Left ventricle myocardium superior (tissue), 1 donor: ENCODE measurements at regions not wholly inside any gene's neighbourhood (a gene's known extent, or its start where the extent isn't known, plus 50 kb on each side); places are given as distances from the start of the nearest gene placed in this dataset.
A peak's percentile ranks its signal among the peaks of the same experiment; 100 is the strongest.

Experiments used
- ATAC-seq: fragments of 200-7000 bp; cut with Tn5 transposase; one replicate; pipeline ENCODE4 v1.9.1; 2020; ENCODE audit warnings: mild to moderate bottlenecking, moderate library complexity
- DNase-seq: peaks from one replicate; pipeline ENCODE4 v3.0.0-alpha.2; 2020
- intact Hi-C: fragments of 100-400 bp; cut with micrococcal nuclease; formaldehyde crosslinking; loops from one replicate; pipeline ENCODE4 v1.11.0; 2022
- donor health status: DM: no; HTN: yes; CAD: no; lungs with severe emphysema.

- intact Hi-C loops = no loop called here
- ATAC-seq (no peak), DNase-seq (no peak)
Observed at GRCh38 chr4:3706111-3706511, 60.1 kb upstream of the ADRA2C start.

GRCh38 chr4:3705236-3705987 lies 60.8 kb upstream of the ADRA2C start:
- ATAC-seq (no peak), DNase-seq (no peak)
- intact Hi-C loops = no loop called here

- DNase-seq (no peak), ATAC-seq (no peak)
- intact Hi-C loops = no loop called here
Observed at GRCh38 chr4:3704669-3705068, 61.5 kb upstream of the ADRA2C start.

- DNase-seq = no peak
Observed at GRCh38 chr4:3703677-3704521, 62.3 kb upstream of the ADRA2C start.

GRCh38 chr4:3703343-3703676 lies 62.9 kb upstream of the ADRA2C start:
- intact Hi-C loops = no loop called here
- no peak for ATAC-seq
- DNase-seq = no peak

More at GRCh38 chr4:3703677-3704521, 62.3 kb upstream of the ADRA2C start:
- ATAC-seq = no peak
- intact Hi-C loops = no loop called here

GRCh38 chr4:3702561-3703221 lies 63.5 kb upstream of the ADRA2C start:
- intact Hi-C loops = no loop called here
- ATAC-seq (no peak), DNase-seq (peak; percentile 18)

GRCh38 chr4:3701736-3702560 lies 64.2 kb upstream of the ADRA2C start:
- DNase-seq = no peak
- intact Hi-C loops = no loop called here

GRCh38 chr4:3701271-3701734 lies 64.9 kb upstream of the ADRA2C start:
- intact Hi-C loops = no loop called here
- ATAC-seq = no peak
- DNase-seq = peak; percentile 18

More at GRCh38 chr4:3701736-3702560, 64.2 kb upstream of the ADRA2C start:
- no peak for ATAC-seq

- intact Hi-C loops = no loop called here
- DNase-seq (peak; percentile 11), ATAC-seq (no peak)
Observed at GRCh38 chr4:3700736-3701135, 65.4 kb upstream of the ADRA2C start.

- intact Hi-C loops = no loop called here
- DNase-seq (no peak), ATAC-seq (no peak)
Observed at GRCh38 chr4:3700223-3700622, 66.0 kb upstream of the ADRA2C start.

- intact Hi-C loops = no loop called here
- ATAC-seq (no peak), DNase-seq (no peak)
Observed at GRCh38 chr4:3699678-3700077, 66.5 kb upstream of the ADRA2C start.

GRCh38 chr4:3699261-3699660 lies 66.9 kb upstream of the ADRA2C start:
- ATAC-seq = no peak
- intact Hi-C loops = no loop called here
- DNase-seq = no peak

- DNase-seq = no peak
- intact Hi-C loops = no loop called here
- ATAC-seq = no peak
Observed at GRCh38 chr4:3697033-3697432, 69.2 kb upstream of the ADRA2C start.

- no peak for DNase-seq
- no peak for ATAC-seq
- intact Hi-C loops = no loop called here
Observed at GRCh38 chr4:3690551-3691152, 75.5 kb upstream of the ADRA2C start.

- DNase-seq (peak; percentile 15), ATAC-seq (no peak)
- intact Hi-C loops = no loop called here
Observed at GRCh38 chr4:3689576-3690550, 76.3 kb upstream of the ADRA2C start.

GRCh38 chr4:3689006-3689405 lies 77.2 kb upstream of the ADRA2C start:
- DNase-seq (peak; percentile 15), ATAC-seq (no peak)
- intact Hi-C loops = no loop called here
